Common myeloid progenitor, CD34-positive (primary cell): ENCODE measurements at regions not wholly inside any gene's neighbourhood (a gene's known extent, or its start where the extent isn't known, plus 50 kb on each side); places are given as distances from the start of the nearest gene placed in this dataset.

Experiments
- CTCF ChIA-PET: fragments of 350-600 bp; sonication (Branson Sonifier 250); formaldehyde crosslinking; loops from one replicate; lab custom pipeline; 2021; ENCODE audit warnings: antibody characterized with exemption; lab: Charles Lee
- POLR2A ChIA-PET: fragments of 350-600 bp; sonication (Branson Sonifier 250); formaldehyde crosslinking; loops from one replicate; lab custom pipeline; 2021; ENCODE audit warnings: antibody characterized with exemption; lab: Charles Lee
- DNase-seq, 3 donors: peaks; one replicate each; pipeline versions ENCODE4 v3.0.0 to v3.0.0-alpha.2; 2013
- H3K27ac ChIP-seq, 2 experiments: 1 replicate in 1 of 2; 2 replicates in 1 of 2; pipeline ENCODE4 v1.7.0; 2013; ENCODE audit warnings: inconsistent platforms in 2 of 2, low read length in 2 of 2, mild to moderate bottlenecking in 2 of 2, low read depth in 1 of 2, moderate library complexity in 1 of 2; ENCODE audit not compliant: severe bottlenecking in 2 of 2, insufficient read depth in 1 of 2, poor library complexity in 1 of 2
- H3K27me3 ChIP-seq, 5 experiments: replicated peaks in 2 of 5; 1 replicate in 3 of 5; 2 replicates in 2 of 5; pipeline versions ENCODE4 v1.6.1 to v1.7.0; 2013; ENCODE audit warnings: low read length in 4 of 5, mild to moderate bottlenecking in 2 of 5, moderate library complexity in 2 of 5, inconsistent platforms in 1 of 5; ENCODE audit not compliant: insufficient read depth in 5 of 5, control insufficient read depth in 4 of 5
- H3K36me3 ChIP-seq, 4 experiments: 1 replicate in 2 of 4; 2 replicates in 2 of 4; pipeline versions ENCODE4 v1.6.1 to v1.7.0; 2013; ENCODE audit warnings: low read length in 3 of 4, control low read depth in 1 of 4, mild to moderate bottlenecking in 1 of 4; ENCODE audit not compliant: control insufficient read depth in 4 of 4, insufficient read depth in 4 of 4
- H3K4me1 ChIP-seq, 4 experiments: 1 replicate in 3 of 4; 2 replicates in 1 of 4; pipeline versions ENCODE4 v1.6.1 to v1.7.1; 2013; ENCODE audit warnings: low read length in 3 of 4, mild to moderate bottlenecking in 3 of 4, control low read depth in 1 of 4, inconsistent platforms in 1 of 4, moderate library complexity in 1 of 4; ENCODE audit not compliant: control insufficient read depth in 4 of 4, insufficient read depth in 4 of 4; ENCODE audit errors: control extremely low read depth in 1 of 4
- H3K4me3 ChIP-seq, 7 experiments: 1 replicate in 4 of 7; 2 replicates in 3 of 7; pipeline versions ENCODE4 v1.5.1 to v1.7.0; 2013; ENCODE audit warnings: mild to moderate bottlenecking in 7 of 7, low read length in 6 of 7, moderate library complexity in 6 of 7, inconsistent platforms in 2 of 7, low read depth in 2 of 7, control low read depth in 1 of 7; ENCODE audit not compliant: insufficient read depth in 4 of 7, control insufficient read depth in 1 of 7; ENCODE audit errors: extremely low read depth in 1 of 7
- H3K9me3 ChIP-seq, 5 experiments: 1 replicate in 4 of 5; 2 replicates in 1 of 5; pipeline versions ENCODE4 v1.6.1 to v1.7.1; 2013; ENCODE audit warnings: low read length in 4 of 5, mild to moderate bottlenecking in 2 of 5, inconsistent platforms in 1 of 5, low read depth in 1 of 5, moderate library complexity in 1 of 5; ENCODE audit not compliant: control insufficient read depth in 4 of 5, insufficient read depth in 2 of 5; ENCODE audit errors: control extremely low read depth in 1 of 5
- whole genome bisulfite sequencing: methylation state at CpG from one replicate; pipeline ENCODE4 v1.1.5; 2013; ENCODE audit not compliant: insufficient coverage; 5-methylcytosine and 5-hydroxymethylcytosine counted together

DNA sequence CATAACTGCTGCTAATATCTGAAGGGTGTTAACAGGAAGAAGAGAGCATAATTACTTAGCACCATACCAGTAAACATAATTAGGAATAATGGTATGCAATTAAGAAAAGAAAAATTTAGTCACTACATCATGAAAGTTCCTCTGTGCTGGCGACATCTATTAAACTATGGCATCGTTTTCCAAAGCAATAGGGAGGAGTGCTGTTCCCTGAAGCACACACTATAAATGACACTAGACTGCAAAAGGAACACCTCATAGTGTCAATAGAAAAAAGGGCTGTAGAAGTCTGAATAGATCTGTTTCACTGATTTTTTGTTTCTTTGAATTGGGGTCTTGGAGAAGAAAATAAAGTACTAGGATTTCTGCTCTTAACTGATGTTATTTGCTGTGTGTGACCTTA, 773.6 kb upstream of the B3GALT2 start:
- Histone ChIP-seq H3K9me3 (no peaks in the 10 kb centered on the region), H3K27me3 (no peaks in the 10 kb centered on the region), H3K4me1 (no peaks in the 10 kb centered on the region), H3K27ac (no peak overlapping the region), H3K36me3 (no peaks in the 10 kb centered on the region), H3K4me3 (no peak overlapping the region)
- WGBS, result no CpG with 5 or more reads among the region's 2 CpGs
- DNase-seq, result no peak
- POLR2A ChIA-PET, result no interaction called here
- CTCF ChIA-PET, result no interaction called here

DNA sequence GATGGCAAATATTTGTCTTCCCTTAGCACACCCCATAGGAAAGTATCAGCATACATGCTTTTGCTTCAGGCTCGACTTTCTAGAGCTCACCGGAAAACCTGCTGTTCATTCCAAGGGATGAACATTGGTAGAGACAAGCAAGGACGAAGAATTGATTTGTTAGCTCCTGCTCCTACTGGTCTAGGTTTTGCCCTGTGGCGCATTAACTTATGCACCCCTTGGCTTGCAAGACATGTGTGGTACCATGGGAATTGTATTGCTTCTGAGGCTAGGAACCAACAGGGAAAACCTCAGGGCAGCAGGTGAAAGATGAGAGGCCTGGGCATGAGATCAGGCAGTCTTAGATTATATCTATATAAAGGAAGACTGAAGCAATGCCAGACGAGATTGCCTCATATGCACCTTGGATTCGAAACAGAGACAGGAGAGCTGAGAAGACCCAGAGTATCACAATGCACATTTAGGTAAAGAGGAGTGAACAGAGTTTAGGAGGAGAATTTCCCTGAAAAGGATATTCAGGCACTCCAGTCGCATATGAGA, 771.2 kb upstream of the B3GALT2 start:
- Histone ChIP-seq H3K36me3 (no peaks in the 10 kb centered on the region), H3K4me1 (no peaks in the 10 kb centered on the region), H3K27me3 (no peaks in the 10 kb centered on the region), H3K27ac (no peak overlapping the region), H3K4me3 (no peak overlapping the region), H3K9me3 (no peaks in the 10 kb centered on the region)
- CTCF ChIA-PET, result no interaction called here
- no peak for DNase-seq
- WGBS, result 100% methylated on average over 5 of the region's 7 CpGs
- POLR2A ChIA-PET, result no interaction called here

DNA sequence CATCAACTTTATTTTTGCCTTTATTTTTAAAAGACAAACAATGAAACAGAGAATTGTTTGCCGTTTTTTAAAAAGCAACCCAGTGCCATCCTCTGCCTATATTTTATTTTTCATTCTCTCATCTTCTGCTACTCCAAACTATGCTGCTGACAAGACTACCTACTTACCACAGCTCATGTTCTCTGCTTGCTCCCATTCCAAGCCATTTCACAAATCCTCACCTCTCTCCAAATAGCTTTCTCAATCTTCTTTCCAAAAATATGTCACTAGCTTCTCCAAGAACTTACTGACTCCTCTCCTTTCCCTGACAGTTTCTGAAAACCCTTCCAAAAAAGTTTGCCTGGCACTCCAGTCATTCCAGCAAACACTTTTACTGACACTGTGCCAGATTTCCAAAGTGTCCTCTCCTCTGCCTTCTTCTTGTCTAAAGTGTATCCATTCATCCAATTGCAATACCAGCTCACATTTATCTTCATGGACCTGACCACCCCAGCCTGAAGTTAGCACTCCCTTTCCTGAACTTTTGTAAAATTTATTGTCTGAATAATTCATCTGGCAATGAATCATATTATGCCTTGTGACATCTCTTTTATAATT, 766.5 kb upstream of the B3GALT2 start:
- Histone ChIP-seq H3K36me3 (no peaks in the 10 kb centered on the region), H3K27ac (no peak overlapping the region), H3K27me3 (no peaks in the 10 kb centered on the region), H3K4me1 (no peaks in the 10 kb centered on the region), H3K4me3 (no peak overlapping the region), H3K9me3 (no peaks in the 10 kb centered on the region)
- DNase-seq, result no peak
- ChIA-PET CTCF (interaction anchor here (1.0 kb wide), 1 partner anchor 22 kb away, joined by 3 read pairs; no protein-coding TSS in a partner anchor), POLR2A (no interaction called here)
- 100% methylated on average over 1 of the region's 1 CpG for WGBS

DNA sequence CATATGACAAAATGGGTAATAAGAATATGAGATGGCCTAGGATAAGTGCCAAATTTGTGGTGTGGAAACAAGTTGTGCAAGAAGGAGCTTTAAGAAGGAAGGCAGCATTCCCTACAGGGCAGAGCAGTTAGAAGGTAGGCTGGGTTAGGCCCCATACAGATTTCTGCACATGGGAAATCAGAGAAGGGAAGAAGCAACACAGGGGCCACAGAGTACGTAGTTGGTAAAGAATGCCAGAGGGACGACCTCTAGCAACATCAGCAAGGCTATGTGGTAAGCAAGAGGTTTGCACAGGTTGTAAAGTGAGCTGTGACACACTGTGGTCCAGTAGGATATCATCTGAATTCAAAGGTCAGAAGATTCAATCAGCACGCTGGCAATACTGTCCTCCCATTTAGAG, 765.6 kb upstream of the B3GALT2 start:
- Histone ChIP-seq H3K36me3 (no peaks in the 10 kb centered on the region), H3K4me3 (no peak overlapping the region), H3K27ac (no peak overlapping the region), H3K9me3 (no peaks in the 10 kb centered on the region), H3K4me1 (no peaks in the 10 kb centered on the region), H3K27me3 (no peaks in the 10 kb centered on the region)
- CTCF ChIA-PET, result no interaction called here
- DNase-seq, result no peak
- 90% methylated on average over 3 of the region's 3 CpGs for WGBS
- POLR2A ChIA-PET, result no interaction called here

DNA sequence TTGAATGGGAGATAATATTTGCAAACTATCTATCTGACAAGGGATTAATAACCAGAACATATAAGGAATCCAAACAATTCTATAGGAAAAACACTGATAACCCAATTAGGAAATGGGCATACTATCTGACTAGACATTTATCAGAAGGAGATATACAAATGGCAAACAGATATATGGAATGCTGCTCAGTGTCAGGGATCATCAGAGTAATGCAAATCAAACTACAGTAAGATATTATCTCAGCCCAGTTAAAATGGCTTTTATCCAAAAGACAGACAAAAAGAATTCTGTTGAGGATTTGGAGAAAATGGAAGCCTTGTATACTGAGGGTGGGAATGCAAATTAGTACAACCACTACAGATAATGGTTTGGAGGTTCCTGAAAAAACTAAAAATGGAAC, 758.0 kb upstream of the B3GALT2 start:
- POLR2A ChIA-PET, result no interaction called here

DNA sequence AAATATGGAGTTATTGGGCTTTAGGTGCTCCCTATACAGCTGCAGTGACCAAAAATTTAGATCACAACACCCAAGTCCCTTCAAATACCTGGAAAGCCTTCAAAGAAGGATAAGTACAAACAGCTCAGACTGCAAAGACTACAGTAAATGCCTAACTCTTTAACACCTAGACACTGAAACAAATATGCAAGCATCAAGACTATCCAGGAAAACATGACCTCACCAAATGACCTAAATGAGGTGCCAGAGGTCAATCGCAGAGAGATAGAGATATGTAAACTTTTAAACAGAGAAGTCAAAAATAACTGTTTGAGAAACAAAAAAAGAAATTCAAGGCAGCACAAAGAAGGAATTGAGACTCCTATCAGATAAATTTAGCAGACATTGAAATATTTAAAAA, 753.8 kb upstream of the B3GALT2 start:
- DNase-seq, result no peak
- no peaks in the 10 kb centered on the region for H3K4me1 ChIP-seq
- ChIA-PET CTCF (no interaction called here), POLR2A (no interaction called here)
- H3K4me3 ChIP-seq, result no peak overlapping the region
- H3K36me3 ChIP-seq, result no peaks in the 10 kb centered on the region
- H3K27me3 ChIP-seq, result no peaks in the 10 kb centered on the region
- WGBS, result no CpG with 5 or more reads among the region's 1 CpG
- H3K9me3 ChIP-seq, result peaks cover 0 to 4% (median 0%) of the 10 kb centered on the region in 5 experiments
- H3K27ac ChIP-seq, result no peak overlapping the region

More for the DNA sequence above, 758.0 kb upstream of the B3GALT2 start:
- peaks cover 0 to 4% (median 0%) of the 10 kb centered on the region in 5 experiments for H3K9me3 ChIP-seq
- no peaks in the 10 kb centered on the region for H3K27me3 ChIP-seq
- CTCF ChIA-PET, result no interaction called here
- no peak overlapping the region for H3K4me3 ChIP-seq
- H3K4me1 ChIP-seq, result no peaks in the 10 kb centered on the region
- DNase-seq, result no peak
- H3K27ac ChIP-seq, result no peak overlapping the region
- no peaks in the 10 kb centered on the region for H3K36me3 ChIP-seq

DNA sequence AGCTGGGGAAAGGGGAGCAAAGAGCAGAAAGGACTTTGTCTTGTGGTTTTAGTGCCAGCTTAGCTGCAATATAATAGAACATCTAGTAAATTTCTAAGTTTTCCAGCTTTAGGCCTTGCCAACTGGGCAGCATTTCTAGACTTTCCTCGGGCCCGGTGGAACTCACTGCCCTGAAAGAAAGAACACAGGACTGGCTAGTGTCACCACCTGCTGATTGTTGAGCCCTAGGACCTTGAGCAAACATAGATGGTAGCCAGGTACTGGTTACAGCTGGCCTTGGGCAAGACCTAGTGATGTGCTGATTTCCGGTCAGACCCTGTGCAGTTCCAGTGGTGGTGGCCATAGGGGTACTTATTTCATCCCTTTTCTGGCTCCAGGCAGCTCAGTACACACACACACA, 753.2 kb upstream of the B3GALT2 start:
- H3K4me3 ChIP-seq, result no peak overlapping the region
- CTCF ChIA-PET, result interaction anchor here (1.1 kb wide), 1 partner anchor 242 kb away, joined by 3 read pairs; no protein-coding TSS in a partner anchor
- no peaks in the 10 kb centered on the region for H3K4me1 ChIP-seq
- POLR2A ChIA-PET, result no interaction called here
- H3K36me3 ChIP-seq, result no peaks in the 10 kb centered on the region
- H3K9me3 ChIP-seq, result peaks cover 0 to 4% (median 0%) of the 10 kb centered on the region in 5 experiments
- H3K27ac ChIP-seq, result no peak overlapping the region
- no peak for DNase-seq
- WGBS, result 100% methylated on average over 2 of the region's 3 CpGs
- no peaks in the 10 kb centered on the region for H3K27me3 ChIP-seq
